ENCODE measurements at regions not wholly inside any gene's neighbourhood (a gene's known extent, or its start where the extent isn't known, plus 50 kb on each side); places are given as distances from the start of the nearest gene placed in this dataset.

GRCh38 chr17:71402661-71403141 is 718.1 kb upstream of the SOX9 start:
- Histone ChIP-seq H3K36me3 (ENCODE audit: low read depth, low read length) (no peaks in the 10 kb centered on the region), H3K27ac (ENCODE audit: low read length) (peak overlapping the region; percentile 92), H3F3A (ENCODE audit: low read length, unreplicated experiment) (no peaks in the 10 kb centered on the region), H3K4me2 (ENCODE audit: low read length) (peak overlapping the region; percentile 64), H3K9me2 (replicated peaks; ENCODE audit: low read length) (no peaks in the 10 kb centered on the region), H3K27me3 (ENCODE audit: low read length) (no peaks in the 10 kb centered on the region), H2AFZ (ENCODE audit: low read length) (peak overlapping the region; percentile 25), H3K9ac (ENCODE audit: low read length) (peak overlapping the region; percentile 70), H3K4me3 (ENCODE audit: low read length) (peak overlapping the region; percentile 5; the same call in 1 of the 2 replicates), H3K9me3 (ENCODE audit: low read length) (no peaks in the 10 kb centered on the region), H3K79me2 (ENCODE audit: low read length) (no peaks in the 10 kb centered on the region), H4K20me1 (ENCODE audit: low read length) (no peaks in the 10 kb centered on the region), H3K4me1 (ENCODE audit: insufficient read depth, low read length) (peaks cover 46% of the 10 kb centered on the region)
- ATAC-seq (peak; percentile 91), DNase-seq (peak; percentile 92)
- ChIA-PET POLR2A (ENCODE audit: unreplicated experiment) (no interaction called here), CTCF (no interaction called here)
- intact Hi-C loops (cut with micrococcal nuclease), result no loop called here
- TF ChIP-seq EZH2phosphoT487 (IDR thresholded peaks at IDR 0.05; ENCODE audit: borderline replicate concordance, low read length) (no peak), EZH2 (IDR thresholded peaks at IDR 0.05; ENCODE audit: low read length, unreplicated experiment) (no peak), CTCF (conservative IDR thresholded peaks at IDR 0.05; ENCODE audit: low read depth, low read length) (no peak)
- no TSS peak for BruUV-seq (replicated peaks)

GRCh38 chr17:71405101-71405500 is 715.7 kb upstream of the SOX9 start:
- no peaks in the 10 kb centered on the region for H3K36me3 ChIP-seq (ENCODE audit: low read depth, low read length)
- TF ChIP-seq EZH2phosphoT487 (IDR thresholded peaks at IDR 0.05; ENCODE audit: borderline replicate concordance, low read length), result no peak
- TF ChIP-seq CTCF (conservative IDR thresholded peaks at IDR 0.05; ENCODE audit: low read depth, low read length), result no peak
- no peak for TF ChIP-seq EZH2 (IDR thresholded peaks at IDR 0.05; ENCODE audit: low read length, unreplicated experiment)
- H3K9me2 ChIP-seq (replicated peaks; ENCODE audit: low read length), result no peaks in the 10 kb centered on the region
- ChIA-PET CTCF (no interaction called here), POLR2A (ENCODE audit: unreplicated experiment) (no interaction called here)
- H3K27me3 ChIP-seq (ENCODE audit: low read length), result no peaks in the 10 kb centered on the region
- no peaks in the 10 kb centered on the region for H3K79me2 ChIP-seq (ENCODE audit: low read length)
- DNase-seq, result peak; percentile 99
- H3K9ac ChIP-seq (ENCODE audit: low read length), result peak overlapping the region; percentile 70
- peak; percentile 54 for ATAC-seq
- H3K4me2 ChIP-seq (ENCODE audit: low read length), result peak overlapping the region; percentile 64
- H3K9me3 ChIP-seq (ENCODE audit: low read length), result no peaks in the 10 kb centered on the region
- H3K4me1 ChIP-seq (ENCODE audit: insufficient read depth, low read length), result peaks cover 61% of the 10 kb centered on the region
- H3K27ac ChIP-seq (ENCODE audit: low read length), result peak overlapping the region; percentile 92
- no peak overlapping the region for H2AFZ ChIP-seq (ENCODE audit: low read length)
- H4K20me1 ChIP-seq (ENCODE audit: low read length), result no peaks in the 10 kb centered on the region
- intact Hi-C loops (cut with micrococcal nuclease), result no loop called here
- no peak overlapping the region for H3K4me3 ChIP-seq (ENCODE audit: low read length)
- H3F3A ChIP-seq (ENCODE audit: low read length, unreplicated experiment), result no peaks in the 10 kb centered on the region
- no TSS peak for BruUV-seq (replicated peaks)

- Histone ChIP-seq H3K4me1 (ENCODE audit: insufficient read depth, low read length) (peaks cover 59% of the 10 kb centered on the region), H3K79me2 (ENCODE audit: low read length) (no peaks in the 10 kb centered on the region), H4K20me1 (ENCODE audit: low read length) (no peaks in the 10 kb centered on the region), H3F3A (ENCODE audit: low read length, unreplicated experiment) (no peaks in the 10 kb centered on the region), H3K27ac (ENCODE audit: low read length) (peak overlapping the region; percentile 92), H3K4me3 (ENCODE audit: low read length) (no peak overlapping the region), H3K9me3 (ENCODE audit: low read length) (no peaks in the 10 kb centered on the region), H2AFZ (ENCODE audit: low read length) (no peak overlapping the region), H3K9me2 (replicated peaks; ENCODE audit: low read length) (no peaks in the 10 kb centered on the region), H3K9ac (ENCODE audit: low read length) (peak overlapping the region; percentile 64), H3K4me2 (ENCODE audit: low read length) (no peak overlapping the region), H3K36me3 (ENCODE audit: low read depth, low read length) (no peaks in the 10 kb centered on the region; the same call in 1 of the 2 replicates), H3K27me3 (ENCODE audit: low read length) (no peaks in the 10 kb centered on the region)
- ChIA-PET POLR2A (ENCODE audit: unreplicated experiment) (no interaction called here), CTCF (no interaction called here)
- DNase-seq, result no peak
- intact Hi-C loops (cut with micrococcal nuclease), result no loop called here
- TF ChIP-seq EZH2 (IDR thresholded peaks at IDR 0.05; ENCODE audit: low read length, unreplicated experiment) (no peak), EZH2phosphoT487 (IDR thresholded peaks at IDR 0.05; ENCODE audit: borderline replicate concordance, low read length) (no peak), CTCF (conservative IDR thresholded peaks at IDR 0.05; ENCODE audit: low read depth, low read length) (no peak)
- ATAC-seq, result no peak
- BruUV-seq (replicated peaks), result no TSS peak
Measured at GRCh38 chr17:71407981-71408380, 712.8 kb upstream of the SOX9 start.
